Muscle of back (tissue), 3 donors: ENCODE measurements at regions not wholly inside any gene's neighbourhood (a gene's known extent, or its start where the extent isn't known, plus 50 kb on each side); places are given as distances from the start of the nearest gene placed in this dataset.

Experiments used
- DNase-seq, 3 donors: peaks; one replicate each; pipeline versions ENCODE4 v3.0.0 to v3.0.0-alpha.2; 2013

DNA sequence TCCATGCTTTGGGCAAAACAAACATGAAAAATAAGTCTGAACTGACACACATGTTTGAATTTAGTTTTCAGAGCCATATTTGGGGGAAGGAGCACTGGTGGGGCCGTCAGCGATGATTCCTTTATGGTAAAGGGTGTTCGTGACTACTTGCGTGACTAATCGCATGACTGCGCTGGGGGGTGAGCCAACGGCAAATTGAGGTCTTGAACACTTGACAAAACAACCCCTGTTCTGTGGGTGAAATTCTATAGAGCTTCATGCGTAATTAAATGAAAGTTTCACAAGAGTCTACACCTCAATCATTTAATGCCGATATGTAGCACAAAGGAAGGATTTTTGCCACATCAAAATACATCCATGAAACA is 127.5 kb upstream of the CYP1B1 start:
- DNase-seq, result no peak

DNA sequence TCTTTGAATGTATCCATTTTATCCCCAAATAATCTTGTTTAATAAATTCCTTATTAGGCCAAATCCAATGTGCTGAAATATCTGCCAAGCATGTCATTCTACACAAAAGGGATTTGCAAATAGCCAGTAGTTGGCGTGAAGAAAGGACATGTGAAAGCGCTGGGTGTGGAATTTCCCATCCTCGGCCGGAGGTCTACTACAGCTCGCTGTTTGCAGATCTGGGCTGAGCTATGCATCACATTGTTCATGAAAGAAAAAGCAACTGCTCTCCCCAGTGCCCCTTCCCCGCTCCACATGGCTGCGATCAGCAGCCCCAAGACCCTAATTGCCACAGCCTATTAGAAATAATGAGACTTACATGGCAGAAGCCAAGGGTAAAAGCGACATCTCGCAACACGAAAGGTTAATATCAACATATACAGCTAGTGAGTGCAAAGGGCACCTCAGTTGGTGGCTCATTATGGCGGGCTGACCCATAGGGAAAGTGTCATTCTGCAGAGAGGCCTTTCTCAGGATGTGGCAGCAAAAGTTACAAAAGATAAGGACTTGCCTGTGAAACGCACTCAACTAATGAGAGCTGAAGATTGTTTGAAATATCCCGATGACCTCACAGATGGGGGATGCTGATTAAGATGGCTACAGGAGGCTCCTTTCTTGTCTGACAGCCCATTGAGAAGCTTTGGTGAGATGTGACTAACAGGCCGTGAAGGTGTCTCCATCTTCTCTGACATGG is 126.9 kb upstream of the CYP1B1 start:
- no peak for DNase-seq

DNA sequence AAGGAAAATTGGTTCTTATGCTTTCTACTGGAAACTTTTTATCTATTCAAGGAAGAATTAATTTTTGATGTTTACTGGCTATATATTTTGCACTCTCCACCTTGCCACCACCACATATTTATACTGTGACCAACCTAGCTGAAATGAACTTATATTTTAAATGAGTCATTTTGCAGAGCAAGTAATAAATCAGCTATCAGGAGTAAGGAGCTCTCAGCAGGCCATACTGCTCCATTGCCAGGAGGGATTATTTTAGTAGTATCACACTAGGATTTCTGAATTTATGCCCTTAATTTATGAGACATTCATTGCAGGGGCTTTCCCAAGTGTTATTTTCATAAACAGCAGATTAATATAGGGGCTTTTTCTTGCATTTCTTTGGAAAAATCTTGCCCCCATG is 125.8 kb upstream of the CYP1B1 start:
- DNase-seq, result no peak

DNA sequence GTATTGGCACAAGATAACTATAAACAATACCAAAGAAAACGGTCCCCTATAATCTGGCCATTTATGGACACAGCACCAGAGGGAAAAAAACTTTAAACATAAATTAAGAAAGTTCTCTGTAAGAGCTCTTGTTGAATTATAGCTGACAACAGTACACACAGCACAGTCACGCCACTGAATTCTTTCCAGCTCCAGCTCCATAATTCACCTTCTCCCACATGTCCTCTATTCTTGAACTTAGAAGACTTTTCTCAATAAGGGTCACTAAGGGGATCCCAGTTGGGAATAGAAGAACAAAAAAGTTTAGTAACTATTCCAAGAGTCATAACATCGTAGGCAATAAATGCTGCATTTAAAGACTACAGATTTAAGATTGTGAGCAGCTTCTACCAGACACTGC is 124.6 kb upstream of the CYP1B1 start:
- peak in 1 of 3 donors; percentile 34 for DNase-seq

DNA sequence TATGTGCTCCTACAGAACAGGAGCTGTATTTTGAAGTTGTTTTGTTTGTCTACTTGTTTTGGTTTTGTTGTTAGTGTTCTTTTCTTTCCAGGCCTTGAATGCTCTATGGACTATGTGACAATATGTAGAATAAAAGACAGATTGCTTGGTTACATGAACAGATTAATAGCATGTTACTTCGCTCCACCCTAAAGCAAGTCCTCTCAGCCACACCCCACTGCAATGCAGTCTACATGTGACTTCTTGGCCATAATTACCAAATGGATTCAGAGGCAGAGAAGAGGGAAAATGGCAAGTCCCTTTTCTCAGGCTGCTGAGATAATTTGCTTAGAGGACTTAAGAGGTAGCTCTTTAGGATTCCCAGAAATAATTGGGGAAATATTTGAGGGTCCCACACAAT is 123.2 kb upstream of the CYP1B1 start:
- no peak for DNase-seq

DNA sequence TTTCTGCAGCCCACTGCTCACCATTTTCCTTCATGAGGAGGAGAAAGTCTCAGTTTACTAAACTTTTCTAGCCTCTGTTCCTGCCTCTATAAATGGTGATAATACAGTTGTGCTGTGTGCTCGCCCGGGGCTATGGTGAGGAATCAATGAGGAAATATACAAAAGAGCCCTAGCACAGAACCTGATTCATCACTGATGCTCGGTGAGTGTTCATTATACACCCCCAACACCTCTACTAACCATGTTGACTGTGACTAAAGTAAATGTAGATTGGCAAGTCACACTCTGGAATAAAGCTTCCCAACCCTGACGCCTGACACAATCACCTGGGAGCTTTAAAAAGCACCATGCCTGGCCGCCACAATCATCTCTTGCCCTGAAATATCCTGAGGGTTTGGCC is 118.8 kb upstream of the CYP1B1 start:
- no peak for DNase-seq

DNA sequence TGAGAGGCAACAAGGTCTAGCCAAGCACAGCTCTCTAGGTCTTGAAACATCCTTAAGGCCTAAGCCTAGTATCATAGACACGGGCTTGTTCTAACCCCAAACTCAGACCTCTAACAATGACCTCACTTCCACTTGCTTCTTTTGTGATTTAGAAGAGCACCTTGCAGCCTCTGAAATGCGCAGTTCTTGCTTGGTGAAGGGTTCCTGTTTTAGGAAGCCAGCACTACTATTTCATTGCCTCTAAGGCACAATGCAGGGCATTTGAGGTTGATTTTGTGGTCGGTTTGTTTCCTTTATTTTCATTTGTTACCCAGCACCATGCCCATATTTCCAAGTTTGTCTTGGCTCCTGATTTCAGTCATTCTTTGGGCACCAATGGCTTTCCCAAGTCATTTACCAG is 117.0 kb upstream of the CYP1B1 start:
- no peak for DNase-seq

DNA sequence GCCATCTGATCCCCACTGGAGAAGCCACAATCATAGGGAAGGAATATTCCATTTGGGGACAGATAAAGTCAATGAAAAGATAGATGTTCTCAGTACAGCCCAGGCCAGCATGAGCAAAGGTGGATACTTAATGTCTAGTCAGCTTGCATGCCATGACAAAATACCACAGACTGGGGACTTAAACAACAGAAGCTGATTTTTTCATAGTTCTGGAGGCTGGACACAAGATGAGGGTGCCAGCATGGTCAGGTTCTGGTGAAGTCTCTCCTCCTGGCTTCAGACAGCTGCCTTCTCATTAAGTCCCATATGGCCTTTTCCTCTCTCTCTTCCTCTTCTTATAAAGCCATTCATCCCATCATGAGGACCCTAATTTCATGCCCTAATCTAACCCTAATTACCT is 116.1 kb upstream of the CYP1B1 start:
- DNase-seq, result no peak

DNA sequence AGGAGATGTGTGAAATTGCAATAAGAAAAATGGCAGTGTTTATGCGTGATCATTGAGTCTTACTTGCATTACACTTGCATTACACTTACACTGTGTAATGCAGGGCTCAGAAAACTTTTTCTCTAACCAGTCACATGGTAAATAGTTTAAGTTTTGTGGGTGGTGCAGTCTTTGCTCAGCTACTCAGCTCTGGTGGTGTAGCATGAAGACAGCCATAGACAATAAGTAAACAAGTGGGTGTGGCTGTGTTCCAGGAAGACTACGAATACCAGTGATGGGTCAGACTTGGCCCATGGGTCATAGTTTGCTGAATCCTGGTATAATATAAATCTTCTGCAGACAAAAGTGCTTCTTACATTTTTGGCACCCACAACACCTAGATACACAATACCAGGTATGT is 115.6 kb upstream of the CYP1B1 start:
- no peak for DNase-seq

DNA sequence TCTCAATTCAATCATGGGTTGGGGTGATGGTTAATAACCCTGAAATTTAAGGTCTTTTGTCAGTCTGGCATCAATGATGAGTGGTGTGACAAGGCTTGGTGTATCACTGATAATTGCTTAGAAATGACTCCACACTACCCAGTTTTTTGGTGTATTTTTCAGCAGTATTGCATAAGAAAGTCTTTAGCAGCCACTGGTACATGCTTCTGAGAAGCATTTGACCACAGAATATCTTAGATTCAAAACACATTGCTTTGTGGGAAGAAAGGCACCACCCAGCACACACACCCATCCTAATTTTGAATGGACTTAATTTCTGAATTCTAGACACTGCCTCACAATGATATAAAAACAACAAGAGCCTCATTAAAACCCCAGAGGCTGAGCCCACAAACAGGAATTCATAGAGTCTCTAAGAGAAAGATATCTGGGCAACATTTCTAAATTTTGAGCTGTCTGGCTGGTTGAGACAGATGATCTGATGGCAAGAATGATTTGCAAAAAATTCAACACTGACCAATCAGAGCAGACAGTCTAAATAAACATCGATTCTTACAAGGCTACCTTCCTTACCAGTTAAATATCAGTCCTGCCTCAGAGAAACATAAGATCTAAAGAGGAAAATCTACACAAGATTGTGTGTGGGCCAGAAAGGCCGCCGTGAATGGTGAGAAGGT is 114.7 kb upstream of the CYP1B1 start:
- DNase-seq, result peak in 1 of 3 donors; percentile 84

DNA sequence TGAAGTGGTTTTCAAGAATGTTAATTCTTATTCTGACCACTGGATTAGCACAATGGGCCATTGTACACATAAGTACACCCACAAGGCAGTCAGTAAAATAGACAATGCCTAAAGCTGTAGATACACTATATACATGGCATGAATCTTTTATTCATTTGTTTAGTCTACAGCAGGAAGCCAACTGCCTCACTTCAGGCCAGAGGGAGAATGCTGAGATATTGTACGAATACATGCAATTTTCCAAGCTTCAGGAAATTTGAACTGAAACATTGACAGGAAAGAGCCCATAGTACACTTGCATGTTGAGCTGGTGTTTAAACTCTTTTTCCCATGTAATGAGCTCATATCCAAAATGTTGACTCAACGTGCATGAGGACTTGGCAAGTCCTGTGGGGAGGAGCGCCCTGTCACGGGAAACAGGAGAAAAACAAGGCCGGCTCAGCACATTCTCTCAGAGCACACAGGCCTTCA is 111.6 kb upstream of the CYP1B1 start:
- peak; percentile 66 to 83 (median 74) for DNase-seq

DNA sequence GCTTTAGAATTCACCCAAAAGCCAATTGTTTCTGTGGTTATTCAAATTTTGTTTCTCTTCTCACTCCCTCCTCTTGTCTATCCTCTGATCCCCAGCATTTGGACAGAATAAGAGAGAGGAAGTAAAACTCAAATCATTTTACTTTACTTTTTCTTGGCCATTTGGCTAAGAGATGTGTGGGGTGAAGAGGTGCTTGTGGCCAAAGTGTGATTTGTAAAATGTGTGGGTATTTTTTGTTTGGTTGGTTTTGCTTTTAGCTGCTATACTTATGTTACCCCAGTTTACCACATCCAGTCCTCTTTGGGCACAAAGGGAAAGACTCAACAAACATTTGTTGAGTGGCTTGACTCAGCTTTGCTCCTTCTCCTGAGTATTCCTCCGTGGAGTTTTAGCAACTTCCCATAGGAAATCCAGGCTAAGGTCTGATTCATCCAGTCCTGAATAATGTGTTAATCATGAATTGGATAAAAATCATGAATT is 109.1 kb upstream of the CYP1B1 start:
- DNase-seq, result no peak

DNA sequence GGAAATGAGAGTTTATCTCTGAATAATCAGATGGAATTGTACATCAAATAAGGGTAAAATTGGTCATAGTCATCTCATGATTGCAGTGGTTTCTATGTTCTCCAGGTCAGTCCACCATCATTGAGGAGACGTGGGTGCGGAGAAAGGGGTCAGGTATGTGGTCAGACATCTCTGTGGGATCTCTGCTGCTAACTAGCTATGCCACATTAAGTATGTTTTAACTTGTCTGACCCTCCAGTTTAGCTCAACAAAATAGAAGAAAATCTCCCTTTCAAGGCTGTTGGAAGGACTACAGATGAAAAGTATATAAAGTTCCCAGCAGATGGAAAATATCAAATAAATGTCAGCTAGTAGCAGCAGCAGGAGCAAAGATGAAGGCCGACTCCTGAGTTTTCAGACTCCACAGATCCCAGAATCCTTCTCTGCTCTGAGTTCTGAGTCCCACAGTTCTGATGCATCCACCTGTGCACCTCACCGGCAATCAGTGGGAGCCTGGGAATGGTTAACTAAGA is 106.6 kb upstream of the CYP1B1 start:
- DNase-seq, result no peak

DNA sequence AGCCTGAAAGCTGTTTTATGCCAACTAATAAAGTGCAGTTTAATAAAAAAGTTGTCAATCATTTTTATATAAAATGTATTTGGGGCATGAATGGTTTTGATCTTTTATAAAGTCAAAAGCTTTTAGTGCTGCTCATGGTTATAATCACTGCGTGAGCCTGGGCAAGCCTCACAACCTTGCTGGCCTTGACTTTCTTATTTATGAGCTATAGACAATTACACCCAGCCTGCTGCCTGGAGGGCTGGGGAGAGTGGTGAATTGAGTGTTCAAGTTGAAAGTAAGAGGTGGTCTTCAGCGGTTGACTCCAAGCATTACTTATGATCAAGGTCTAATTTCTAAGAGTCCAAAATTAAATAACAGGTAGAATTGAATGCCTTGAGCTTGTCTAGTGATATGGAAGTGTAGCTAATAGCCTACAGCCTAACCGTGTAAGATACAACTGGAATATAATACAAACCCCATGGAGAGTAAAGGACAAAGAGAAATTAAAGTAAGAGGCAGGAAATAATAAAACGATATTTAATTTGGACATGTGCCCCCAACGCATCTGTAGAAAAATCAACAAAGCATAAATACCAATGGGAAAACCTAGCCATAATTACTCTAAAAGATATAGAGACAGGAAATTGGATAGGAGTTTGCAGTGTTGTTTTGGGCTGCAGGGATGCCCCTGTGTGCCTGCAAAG is 106.0 kb upstream of the CYP1B1 start:
- DNase-seq, result no peak

DNA sequence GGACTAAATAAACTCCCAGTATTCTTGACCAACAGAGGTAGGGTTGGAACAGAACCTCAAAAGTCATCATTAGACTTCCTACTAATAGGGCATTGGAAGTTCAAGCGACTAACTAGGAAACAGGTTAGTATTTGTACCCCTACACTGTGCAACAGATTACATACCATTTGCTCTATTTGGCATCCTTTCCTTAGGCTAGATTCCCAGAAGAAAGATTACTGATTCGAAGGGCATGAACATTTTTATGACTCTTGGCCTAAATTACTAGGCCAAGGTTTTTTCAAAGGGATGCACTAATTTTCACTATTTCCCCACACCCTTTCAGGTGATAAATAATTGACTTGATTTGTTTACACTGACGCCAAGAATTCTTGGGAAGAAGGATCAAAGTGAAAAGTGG is 104.8 kb upstream of the CYP1B1 start:
- DNase-seq, result no peak

DNA sequence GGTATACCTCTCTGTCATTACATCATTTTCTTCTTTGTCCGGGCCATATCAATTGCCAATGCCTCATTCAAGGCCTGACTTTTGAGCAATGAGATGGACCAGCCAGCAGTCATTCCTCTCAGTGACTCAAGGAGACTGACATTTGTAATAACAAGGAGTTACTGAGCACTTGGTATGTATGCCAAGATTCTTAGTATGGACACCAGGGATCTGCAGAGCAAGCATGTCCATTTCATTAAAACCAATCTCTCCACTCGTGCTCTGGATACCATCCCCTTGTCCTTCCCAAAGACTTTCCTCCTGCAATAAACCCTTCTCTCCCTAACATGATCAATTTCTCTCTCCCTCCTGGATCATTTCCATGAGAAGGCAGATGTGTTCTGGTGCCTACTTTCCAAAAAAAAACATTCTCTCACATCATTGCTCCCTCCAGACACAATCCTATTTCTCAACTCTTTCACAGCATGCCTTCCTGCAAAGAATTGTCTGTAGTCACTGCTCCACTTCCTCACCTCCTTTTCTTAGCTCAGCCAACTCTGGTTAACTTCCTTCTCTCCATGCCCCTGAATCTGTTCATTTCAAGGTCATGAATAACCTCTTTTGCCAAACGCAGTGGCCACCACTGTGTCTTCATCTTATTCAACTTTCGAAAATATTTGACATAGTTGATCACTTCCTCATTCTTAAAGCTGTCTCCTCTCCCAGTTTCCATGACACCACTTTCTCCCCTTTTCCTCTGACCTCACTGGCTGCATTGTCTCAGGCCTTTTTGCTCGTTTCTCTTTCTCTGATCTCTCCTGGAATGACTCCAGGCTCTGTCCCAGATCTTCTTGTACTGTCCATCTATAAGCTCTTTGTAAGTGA is 102.8 kb upstream of the CYP1B1 start:
- DNase-seq, result peak; percentile 27 to 85 (median 56)

DNA sequence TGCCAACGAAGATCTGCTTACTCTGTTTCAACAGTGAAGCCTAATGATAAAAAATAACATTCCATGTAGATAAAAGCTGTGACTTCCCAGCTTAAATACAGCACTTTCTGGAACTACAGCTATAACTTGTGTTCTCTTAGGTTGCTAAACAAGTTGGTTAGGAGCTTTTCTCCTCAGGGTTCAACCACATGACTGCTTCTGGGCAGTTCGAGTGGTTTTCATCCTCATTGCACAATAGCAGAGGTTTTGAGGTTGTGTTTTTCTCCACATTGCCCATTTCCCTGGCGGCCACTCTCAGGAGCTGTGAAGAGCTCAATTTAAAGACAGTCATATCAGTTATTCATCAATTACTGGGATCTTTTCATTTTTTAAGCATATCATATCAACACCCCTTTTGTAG is 102.2 kb upstream of the CYP1B1 start:
- no peak for DNase-seq

DNA sequence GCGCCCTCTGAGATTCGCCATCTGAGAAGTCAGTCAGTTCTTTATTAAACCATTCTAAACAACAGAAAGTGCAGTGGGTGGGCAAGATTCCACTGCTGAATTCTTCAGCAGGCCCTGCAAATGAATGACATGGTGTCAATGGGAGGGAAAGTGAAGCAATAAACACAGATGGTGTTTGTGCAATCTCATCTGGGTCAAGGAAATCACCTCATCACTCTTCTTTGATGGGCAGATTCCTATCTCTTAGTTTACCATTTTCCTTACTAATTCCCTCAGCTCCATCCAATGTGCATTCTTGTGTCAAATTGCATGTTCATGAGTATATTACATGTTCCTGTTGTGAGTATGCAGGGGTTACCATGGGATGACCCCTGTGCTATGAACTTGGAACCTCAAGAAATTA is 100.7 kb upstream of the CYP1B1 start:
- peak in 1 of 3 donors; percentile 70 for DNase-seq

DNA sequence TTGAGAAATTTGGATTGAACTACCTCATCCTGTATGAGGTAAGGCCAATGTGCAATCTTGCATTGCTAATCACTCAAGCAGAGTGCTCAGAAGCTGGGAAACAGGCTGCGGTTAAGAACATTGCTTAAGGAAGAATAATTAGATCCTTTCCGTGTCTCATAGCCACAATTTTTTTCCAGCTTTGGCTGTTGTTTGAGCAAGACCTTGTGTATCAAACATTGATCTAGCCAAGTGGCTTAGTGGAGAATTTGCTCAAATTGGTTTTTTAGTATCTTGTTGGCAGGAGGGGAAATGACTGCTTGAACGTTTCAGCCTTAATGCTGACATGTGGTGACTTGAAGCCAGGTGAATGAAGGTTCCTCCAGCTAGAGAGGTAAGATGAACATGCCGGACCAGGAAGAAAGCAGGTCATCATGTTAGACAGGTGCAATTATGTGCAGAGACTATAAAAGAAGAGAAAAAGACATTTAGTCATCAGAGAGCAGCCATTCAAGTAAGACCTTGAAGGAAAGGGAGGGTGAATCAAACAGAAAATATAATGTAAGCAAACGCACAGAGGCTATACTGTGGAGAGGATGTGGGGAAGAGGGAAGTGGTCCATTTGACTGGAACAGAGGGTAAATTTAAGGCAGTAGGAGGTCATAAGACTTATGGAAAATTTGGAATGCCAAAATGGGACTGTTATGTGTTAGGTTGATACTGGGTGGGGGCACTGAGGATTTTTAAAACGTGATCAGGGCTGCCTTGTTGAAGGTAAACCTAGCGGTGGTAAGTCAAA is 98.9 kb upstream of the CYP1B1 start:
- DNase-seq, result peak; percentile 30 to 92 (median 58)

DNA sequence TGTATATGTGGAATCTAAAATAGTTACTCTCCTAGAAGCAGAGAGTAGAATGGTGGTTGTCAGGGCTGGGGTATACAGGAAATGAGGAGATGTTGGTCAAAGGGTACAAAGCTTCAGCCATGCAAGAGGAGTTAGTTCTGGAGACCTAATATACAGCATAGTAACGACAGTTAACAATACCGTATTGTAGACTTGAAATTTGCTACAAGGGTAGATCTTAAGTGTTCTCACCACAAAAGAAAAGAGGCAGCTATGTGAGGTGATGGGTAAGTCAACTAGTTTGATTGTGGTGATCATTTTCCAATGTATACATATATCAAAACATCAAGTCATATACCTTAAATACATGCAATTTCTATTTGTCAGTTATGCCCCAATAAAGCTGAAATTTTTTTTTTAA is 98.2 kb upstream of the CYP1B1 start:
- DNase-seq, result no peak

DNA sequence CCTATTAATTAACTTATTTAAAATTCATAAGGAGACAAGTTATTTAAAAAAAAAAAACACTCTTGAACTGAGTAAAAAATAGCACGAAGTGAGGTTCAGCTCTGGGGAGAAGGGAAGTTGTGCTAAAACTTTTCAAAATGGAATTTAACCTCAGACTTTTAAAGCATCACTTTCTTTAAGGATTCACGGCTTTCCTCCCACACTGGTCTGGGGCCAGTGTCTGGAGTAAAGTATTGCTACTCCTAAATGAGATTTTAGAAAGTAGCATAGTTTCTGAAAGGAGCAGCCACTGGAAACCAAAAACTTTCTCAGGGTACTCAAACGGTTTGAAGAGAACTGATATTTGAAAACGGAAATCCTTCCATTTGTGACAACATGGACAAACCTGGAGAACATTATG is 97.7 kb upstream of the CYP1B1 start:
- no peak for DNase-seq
